GM10266 (cell line): ENCODE measurements at regions not wholly inside any gene's neighbourhood (a gene's known extent, or its start where the extent isn't known, plus 50 kb on each side); places are given as distances from the start of the nearest gene placed in this dataset.

ENCODE experiments used
- DNase-seq: peaks from one replicate; pipeline ENCODE4 v3.0.0; 2012; ENCODE audit errors: extremely low spot score
- TF ChIP-seq, protein P1 (sequence below): IDR thresholded peaks from 2 replicates; pipeline ENCODE4 v1.5.1; 2012; ENCODE audit warnings: mild to moderate bottlenecking, low read depth; ENCODE audit not compliant: control insufficient read depth, insufficient read depth; ENCODE audit errors: missing control alignments

DNA sequence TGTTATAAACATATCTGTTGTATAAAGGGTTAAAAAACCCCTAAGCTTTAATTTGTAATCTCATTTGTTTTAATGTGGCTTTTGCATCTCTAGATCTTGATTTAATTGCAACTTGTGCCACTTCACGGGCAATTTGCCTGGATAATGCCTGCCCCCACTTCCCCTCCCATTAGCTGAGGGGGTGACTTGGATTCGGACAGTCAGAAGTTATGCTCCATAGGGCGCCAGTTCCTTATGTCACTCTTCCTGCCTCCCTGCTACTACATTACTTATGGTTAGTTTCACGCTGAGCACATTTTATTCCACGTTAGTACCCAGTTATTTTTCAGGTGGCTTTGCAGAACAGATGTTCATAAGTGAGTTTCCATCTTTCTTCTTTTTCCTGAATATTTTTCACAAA is 1015.2 kb upstream of the PHF14 start:
- TF ChIP-seq, protein P1, sequence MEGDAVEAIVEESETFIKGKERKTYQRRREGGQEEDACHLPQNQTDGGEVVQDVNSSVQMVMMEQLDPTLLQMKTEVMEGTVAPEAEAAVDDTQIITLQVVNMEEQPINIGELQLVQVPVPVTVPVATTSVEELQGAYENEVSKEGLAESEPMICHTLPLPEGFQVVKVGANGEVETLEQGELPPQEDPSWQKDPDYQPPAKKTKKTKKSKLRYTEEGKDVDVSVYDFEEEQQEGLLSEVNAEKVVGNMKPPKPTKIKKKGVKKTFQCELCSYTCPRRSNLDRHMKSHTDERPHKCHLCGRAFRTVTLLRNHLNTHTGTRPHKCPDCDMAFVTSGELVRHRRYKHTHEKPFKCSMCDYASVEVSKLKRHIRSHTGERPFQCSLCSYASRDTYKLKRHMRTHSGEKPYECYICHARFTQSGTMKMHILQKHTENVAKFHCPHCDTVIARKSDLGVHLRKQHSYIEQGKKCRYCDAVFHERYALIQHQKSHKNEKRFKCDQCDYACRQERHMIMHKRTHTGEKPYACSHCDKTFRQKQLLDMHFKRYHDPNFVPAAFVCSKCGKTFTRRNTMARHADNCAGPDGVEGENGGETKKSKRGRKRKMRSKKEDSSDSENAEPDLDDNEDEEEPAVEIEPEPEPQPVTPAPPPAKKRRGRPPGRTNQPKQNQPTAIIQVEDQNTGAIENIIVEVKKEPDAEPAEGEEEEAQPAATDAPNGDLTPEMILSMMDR = no peak
- DNase-seq = no peak

DNA sequence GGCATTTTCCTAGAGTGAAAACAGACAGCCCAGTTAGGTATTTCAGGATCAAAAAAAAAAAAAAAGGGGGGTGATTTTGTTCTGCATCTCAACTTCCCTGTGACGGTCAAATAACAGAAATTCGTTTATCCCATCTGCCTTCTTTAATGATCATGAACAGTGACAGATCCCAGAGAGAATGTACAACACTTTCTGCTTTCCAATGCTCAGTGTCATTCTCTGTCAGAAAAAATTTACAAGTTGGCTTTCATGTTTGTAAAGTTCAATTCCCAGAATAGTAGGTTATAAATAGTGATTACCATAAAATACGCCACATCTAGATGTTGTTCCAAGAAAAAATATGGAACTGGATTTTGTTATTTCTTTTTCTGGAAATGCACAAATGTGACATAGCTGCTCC is 1013.2 kb upstream of the PHF14 start:
- TF ChIP-seq, protein P1 = no peak
- no peak for DNase-seq

DNA sequence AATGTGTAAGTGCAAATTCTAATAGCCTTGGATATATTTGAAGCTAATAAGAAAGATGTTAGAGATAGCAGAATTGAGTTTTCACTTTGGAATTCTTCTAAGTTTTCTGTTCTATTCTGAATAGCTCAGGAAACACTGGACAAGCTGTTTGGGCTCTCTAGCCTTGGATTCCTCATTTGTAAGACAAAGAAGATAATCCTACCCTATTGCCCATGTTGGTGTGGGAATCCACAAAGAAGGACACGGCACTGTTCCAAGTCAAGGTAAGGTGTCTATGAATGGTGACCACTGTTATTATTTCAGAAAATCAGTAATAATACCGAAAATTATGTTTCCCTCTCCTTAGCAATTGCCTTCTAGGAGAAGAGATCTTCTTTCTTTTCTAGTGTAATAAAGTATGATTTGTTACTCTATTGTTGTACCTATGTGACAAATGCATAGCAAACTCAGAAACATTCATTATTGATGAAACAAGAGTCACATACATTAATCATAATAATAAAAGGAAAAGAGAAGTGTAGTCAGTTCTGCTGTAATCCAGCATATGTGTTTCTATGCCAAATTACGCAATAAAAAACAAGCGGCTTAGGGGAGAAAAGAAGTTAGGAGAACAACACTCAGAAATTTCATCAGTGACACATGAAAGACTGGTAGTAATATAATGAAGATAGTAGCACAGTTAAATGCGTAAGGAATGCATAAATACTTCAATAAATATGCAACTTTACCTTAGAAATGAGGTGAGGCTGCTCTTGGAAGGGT is 1012.3 kb upstream of the PHF14 start:
- TF ChIP-seq, protein P1 = no peak
- no peak for DNase-seq

DNA sequence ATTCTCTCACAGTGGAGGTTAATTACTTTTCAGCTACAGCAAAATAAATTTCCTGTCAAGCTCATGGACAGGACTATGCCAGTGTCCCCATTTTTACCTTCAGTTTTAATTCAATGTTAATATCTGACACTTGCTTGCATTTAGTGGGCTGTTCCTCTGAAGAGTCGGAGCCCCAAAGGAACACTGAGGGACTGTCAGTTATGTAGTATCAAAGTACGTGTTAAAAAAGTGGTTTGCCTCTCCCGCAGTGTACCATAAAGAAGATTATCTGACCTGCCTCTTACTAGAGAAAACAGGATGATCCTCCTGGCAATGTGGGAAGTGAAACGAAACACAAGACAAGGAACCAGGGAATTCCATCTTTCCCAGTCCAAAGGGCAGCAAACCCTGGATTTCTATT is 1010.9 kb upstream of the PHF14 start:
- TF ChIP-seq, protein P1 = no peak
- DNase-seq = no peak

DNA sequence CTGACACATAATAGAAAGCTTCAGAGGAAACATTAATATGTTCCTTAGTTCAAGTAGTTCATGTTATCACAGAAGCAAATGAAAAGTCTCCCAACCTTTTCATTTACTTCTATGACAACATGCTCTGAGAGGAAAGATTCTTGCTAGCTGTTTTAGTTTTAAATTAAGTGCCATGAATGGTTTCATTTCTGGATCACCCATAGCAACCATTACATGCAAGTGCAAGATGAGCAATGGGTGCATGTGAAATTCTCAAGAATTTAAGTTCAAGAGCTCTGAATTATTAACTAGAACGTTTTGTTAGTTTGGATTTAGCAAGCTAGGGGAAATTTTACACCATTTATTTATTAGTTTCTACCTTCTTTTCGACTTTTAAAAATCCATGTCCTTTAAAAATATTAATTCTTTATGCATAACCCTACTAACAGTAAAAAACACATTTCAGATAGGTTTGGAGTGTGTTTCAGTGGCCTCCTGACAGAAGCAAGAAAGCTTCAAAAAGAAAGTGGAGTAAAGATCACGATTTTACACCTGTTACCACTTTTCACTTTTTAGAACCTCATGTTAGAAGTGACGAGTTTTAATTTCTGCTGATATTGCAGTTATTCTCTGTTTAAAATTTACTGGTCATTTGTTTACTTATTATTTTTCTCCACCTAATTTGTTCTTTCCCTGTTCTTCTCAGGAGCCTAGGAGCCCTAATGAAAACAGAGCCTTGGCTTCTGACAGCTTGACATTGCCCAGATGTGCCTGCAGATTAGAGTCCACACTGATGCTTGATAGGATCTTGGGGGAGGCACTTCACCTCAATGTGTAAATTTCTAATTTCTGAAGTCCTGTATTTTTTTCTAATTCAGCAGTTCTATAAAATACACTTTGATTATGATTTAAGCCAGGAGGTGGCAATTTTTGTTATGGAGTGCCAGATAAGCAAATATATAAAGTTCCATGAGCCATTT is 995.3 kb upstream of the PHF14 start:
- TF ChIP-seq, protein P1 = no peak
- DNase-seq = no peak

DNA sequence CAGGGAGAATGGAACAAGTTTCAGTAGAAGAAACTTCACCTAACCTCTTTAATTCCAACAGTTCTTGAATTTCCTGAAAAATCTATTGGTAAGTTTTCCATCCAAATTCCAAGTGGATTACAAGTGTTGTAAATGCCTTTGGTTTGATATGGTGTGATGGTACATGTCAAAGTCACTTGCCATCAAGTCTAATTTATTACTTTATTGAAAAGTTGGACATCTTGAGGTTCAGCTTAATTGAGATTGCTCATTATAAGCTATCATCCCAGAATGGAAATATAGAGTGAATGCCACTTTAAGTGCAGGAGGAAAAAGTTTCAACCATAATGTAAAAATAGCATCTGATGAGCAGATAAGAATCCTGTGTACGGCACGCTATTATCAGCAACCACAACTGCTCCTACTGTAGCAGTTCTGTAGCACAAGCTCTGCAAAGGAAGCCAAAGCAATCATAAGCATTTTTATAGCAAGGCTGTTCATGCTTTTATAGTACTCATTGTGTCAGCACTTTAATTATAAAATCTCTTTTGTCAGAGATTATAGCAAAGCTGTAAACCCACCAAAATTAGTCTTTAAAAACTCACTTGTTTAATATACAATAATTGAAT is 991.8 kb upstream of the PHF14 start:
- TF ChIP-seq, protein P1 = no peak

More for the DNA sequence above, 991.8 kb upstream of the PHF14 start:
- no peak for DNase-seq
